ENCODE measurements at regions not wholly inside any gene's neighbourhood (a gene's known extent, or its start where the extent isn't known, plus 50 kb on each side); places are given as distances from the start of the nearest gene placed in this dataset.

GRCh38 chr2:153786016-153786415 lies 85.7 kb upstream of the GALNT13 start:
- H3K4me1 ChIP-seq (ENCODE audit: insufficient read depth, low read length), result no peaks in the 10 kb centered on the region
- no peak overlapping the region for H2AFZ ChIP-seq (ENCODE audit: low read length)
- in situ Hi-C loops (cut with HindIII; ENCODE audit: extremely low pct_ligation_motif_present, low pct_unique_long_range_greater_than_20kb), result no loop called here
- ChIA-PET CTCF (ENCODE audit: low intra/inter-chr PET ratio, low total read pairs) (no interaction called here), POLR2A (no interaction called here)
- H3K27ac ChIP-seq (ENCODE audit: extremely low read length, insufficient read depth, low read length), result no peak overlapping the region
- no peaks in the 10 kb centered on the region for H4K20me1 ChIP-seq (ENCODE audit: insufficient read depth, low read length)
- H3K4me2 ChIP-seq (ENCODE audit: low read depth, low read length), result no peak overlapping the region
- WGBS (ENCODE audit: low lambda C conversion rate), result 22% methylated on average over 4 of the region's 5 CpGs
- intact Hi-C loops (cut with micrococcal nuclease; ENCODE audit: unreplicated experiment), result no loop called here
- no peak overlapping the region for H3K9ac ChIP-seq (ENCODE audit: insufficient read depth, low read depth, low read length)
- no peak for TF ChIP-seq ZNF264 (CRISPR knock-in tag; IDR thresholded peaks at IDR 0.05)
- TF ChIP-seq REPIN1 (CRISPR knock-in tag; IDR thresholded peaks at IDR 0.05; ENCODE audit: borderline replicate concordance, low read depth), result no peak
- TF ChIP-seq SRF (IDR thresholded peaks at IDR 0.05; ENCODE audit: low read depth, low read length), result no peak
- no peak for TF ChIP-seq RFXANK (CRISPR knock-in tag; IDR thresholded peaks at IDR 0.05)
- no peak for TF ChIP-seq ZNF878 (CRISPR knock-in tag; IDR thresholded peaks at IDR 0.05)
- TF ChIP-seq SRSF4 (IDR thresholded peaks at IDR 0.05; ENCODE audit: low read depth, low read length, poor library complexity, severe bottlenecking), result no peak
- no peak for TF ChIP-seq ZNF883 (CRISPR knock-in tag; IDR thresholded peaks at IDR 0.05; ENCODE audit: not compliant biosample characterization)
- TF ChIP-seq TOPORS (CRISPR knock-in tag; IDR thresholded peaks at IDR 0.05), result no peak
- TF ChIP-seq ZBED4 (CRISPR knock-in tag; IDR thresholded peaks at IDR 0.05; ENCODE audit: borderline replicate concordance), result no peak
- no peak for TF ChIP-seq THYN1 (CRISPR knock-in tag; IDR thresholded peaks at IDR 0.05; ENCODE audit: borderline replicate concordance, low read depth)
- no peak for TF ChIP-seq CEBPG (CRISPR knock-in tag; IDR thresholded peaks at IDR 0.05)
- no peak for TF ChIP-seq NKX3-1 (CRISPR knock-in tag; IDR thresholded peaks at IDR 0.05)
- no peak for TF ChIP-seq ZNF24 (IDR thresholded peaks at IDR 0.05)
- no peak for TF ChIP-seq HMGXB3 (CRISPR knock-in tag; IDR thresholded peaks at IDR 0.05; ENCODE audit: borderline replicate concordance)
- no peaks in the 10 kb centered on the region; a peak in 1 of 5 replicates for H3K27me3 ChIP-seq (ENCODE audit: control insufficient read depth in 1 of 2, insufficient read depth in 2 of 2, low read length in 2 of 2)
- H3K9me3 ChIP-seq (ENCODE audit: low read length), result peaks cover 35% of the 10 kb centered on the region
- no peaks in the 10 kb centered on the region for H3K36me3 ChIP-seq (replicated peaks in 1 of 2; ENCODE audit: control insufficient read depth in 1 of 2, insufficient read depth in 2 of 2, low read length in 2 of 2)
- BruUV-seq (replicated peaks), result no TSS peak
- H3K4me3 ChIP-seq (replicated peaks in 1 of 3; ENCODE audit: insufficient read depth in 1 of 3, low read depth in 2 of 3, low read length in 3 of 3), result no peak overlapping the region
- ATAC-seq (no peak; the same call in 2 of the 3 replicates), FAIRE-seq (no peak), DNase-seq (ENCODE audit: low spot score) (no peak)
- H3K79me2 ChIP-seq (ENCODE audit: insufficient read depth, low read length), result no peaks in the 10 kb centered on the region
